Neural progenitor cell (in vitro differentiated cells): ENCODE measurements at regions not wholly inside any gene's neighbourhood (a gene's known extent, or its start where the extent isn't known, plus 50 kb on each side); places are given as distances from the start of the nearest gene placed in this dataset.

Experiments
- DNase-seq: peaks from one replicate; pipeline ENCODE4 v3.0.0-alpha.2; 2016; ENCODE audit warnings: low spot score
- H2AFZ ChIP-seq: fragments of 200-600 bp; sonication (generic); replicated peaks from 2 replicates; pipeline ENCODE4 v1.6.1; 2016; ENCODE audit warnings: antibody characterized with exemption
- H3F3A ChIP-seq: fragments of 200-600 bp; sonication (generic); 2 replicates; pipeline ENCODE4 v1.6.1; 2016; ENCODE audit warnings: antibody characterized with exemption, low read depth
- H3K27ac ChIP-seq: fragments of 200-600 bp; sonication (generic); 2 replicates; pipeline ENCODE4 v1.5.1; 2016; ENCODE audit warnings: mild to moderate bottlenecking
- H3K27me3 ChIP-seq: fragments of 200-600 bp; sonication (generic); 2 replicates; pipeline ENCODE4 v1.6.1; 2016; ENCODE audit warnings: mild to moderate bottlenecking, moderate library complexity
- H3K36me3 ChIP-seq: fragments of 200-600 bp; sonication (generic); 2 replicates; pipeline ENCODE4 v1.5.1; 2016
- H3K4me1 ChIP-seq: fragments of 200-600 bp; sonication (generic); 2 replicates; pipeline ENCODE4 v1.6.1; 2016; ENCODE audit warnings: mixed run types
- H3K4me2 ChIP-seq: fragments of 200-600 bp; sonication (generic); 2 replicates; pipeline ENCODE4 v1.6.1; 2016
- H3K4me3 ChIP-seq: fragments of 200-600 bp; sonication (generic); 2 replicates; pipeline ENCODE4 v1.5.1; 2016
- H3K79me2 ChIP-seq: fragments of 200-600 bp; sonication (generic); 2 replicates; pipeline ENCODE4 v1.6.1; 2016; ENCODE audit warnings: low read depth
- H3K9ac ChIP-seq: fragments of 200-600 bp; sonication (generic); 2 replicates; pipeline ENCODE4 v1.6.1; 2016
- H3K9me3 ChIP-seq: fragments of 200-600 bp; sonication (generic); 2 replicates; pipeline ENCODE4 v1.5.1; 2016; ENCODE audit warnings: low read depth
- H4K20me1 ChIP-seq: fragments of 200-600 bp; sonication (generic); 2 replicates; pipeline ENCODE4 v1.6.1; 2016; ENCODE audit warnings: low read depth
- H3K27ac Mint-ChIP-seq: 3 replicates; pipeline ENCODE4 v1.8.0; 2021; ENCODE audit warnings: mixed read lengths
- H3K27me3 Mint-ChIP-seq: 2 replicates; pipeline ENCODE4 v1.8.0; 2022; ENCODE audit warnings: low read depth, mild to moderate bottlenecking, inconsistent platforms, moderate library complexity, mixed read lengths; ENCODE audit not compliant: insufficient read depth
- H3K36me3 Mint-ChIP-seq: 3 replicates; pipeline ENCODE4 v1.8.0; 2021; ENCODE audit warnings: mixed read lengths
- H3K4me1 Mint-ChIP-seq: 3 replicates; pipeline ENCODE4 v1.8.0; 2021; ENCODE audit warnings: mixed read lengths
- H3K4me3 Mint-ChIP-seq: 3 replicates; pipeline ENCODE4 v1.8.0; 2021; ENCODE audit warnings: mild to moderate bottlenecking, moderate library complexity, mixed read lengths
- H3K9me3 Mint-ChIP-seq: 3 replicates; pipeline ENCODE4 v1.8.0; 2020; ENCODE audit warnings: mixed read lengths
- CTCF ChIP-seq: fragments of 200-600 bp; sonication (generic); IDR thresholded peaks from 2 replicates; pipeline ENCODE4 v1.5.1; 2017; ENCODE audit warnings: antibody characterized with exemption, mild to moderate bottlenecking
- EZH2 ChIP-seq: fragments of 200-600 bp; sonication (generic); IDR thresholded peaks from 2 replicates; pipeline ENCODE4 v1.6.1; 2017; ENCODE audit warnings: antibody characterized with exemption, mild to moderate bottlenecking, moderate library complexity
- EZH2phosphoT487 ChIP-seq: fragments of 200-600 bp; sonication (generic); IDR thresholded peaks from 2 replicates; pipeline ENCODE4 v1.6.1; 2017; ENCODE audit warnings: antibody characterized with exemption

GRCh38 chr2:238692562-238692961, 155.3 kb upstream of the TWIST2 start:
- no peaks in the 10 kb centered on the region for H3K4me1 ChIP-seq
- H3K27ac ChIP-seq = no peak overlapping the region
- no peak overlapping the region for H2AFZ ChIP-seq
- no peaks in the 10 kb centered on the region for H3F3A ChIP-seq
- Mint-ChIP-seq H3K27ac (no peak overlapping the region), H3K4me3 (no peak overlapping the region), H3K4me1 (peaks cover 27% of the 10 kb centered on the region), H3K9me3 (no peaks in the 10 kb centered on the region), H3K36me3 (no peaks in the 10 kb centered on the region), H3K27me3 (peaks cover 6% of the 10 kb centered on the region)
- DNase-seq = no peak
- no peak overlapping the region for H3K4me2 ChIP-seq
- no peaks in the 10 kb centered on the region for H4K20me1 ChIP-seq
- H3K36me3 ChIP-seq = no peaks in the 10 kb centered on the region
- no peak overlapping the region for H3K9ac ChIP-seq
- H3K4me3 ChIP-seq = no peak overlapping the region
- TF ChIP-seq EZH2phosphoT487 = no peak
- no peaks in the 10 kb centered on the region for H3K9me3 ChIP-seq
- H3K27me3 ChIP-seq = no peaks in the 10 kb centered on the region
- H3K79me2 ChIP-seq = no peaks in the 10 kb centered on the region

- no peak for TF ChIP-seq EZH2phosphoT487
- no peak for TF ChIP-seq EZH2
- no peak for TF ChIP-seq CTCF
- no peak overlapping the region for H3K4me3 ChIP-seq
- no peaks in the 10 kb centered on the region for H3K79me2 ChIP-seq
- Mint-ChIP-seq H3K27me3 (peaks cover 3% of the 10 kb centered on the region), H3K4me3 (no peak overlapping the region), H3K36me3 (no peaks in the 10 kb centered on the region), H3K9me3 (no peaks in the 10 kb centered on the region), H3K4me1 (peaks cover 27% of the 10 kb centered on the region), H3K27ac (no peak overlapping the region)
- H3K27me3 ChIP-seq = no peaks in the 10 kb centered on the region
- no peaks in the 10 kb centered on the region for H3K9me3 ChIP-seq
- H2AFZ ChIP-seq = no peak overlapping the region
- no peaks in the 10 kb centered on the region for H3K36me3 ChIP-seq
- H3K9ac ChIP-seq = no peak overlapping the region
- H3F3A ChIP-seq = no peaks in the 10 kb centered on the region
- no peaks in the 10 kb centered on the region for H4K20me1 ChIP-seq
- H3K4me2 ChIP-seq = no peak overlapping the region
- no peak overlapping the region for H3K27ac ChIP-seq
- no peak for DNase-seq
- H3K4me1 ChIP-seq = no peaks in the 10 kb centered on the region
Measured at GRCh38 chr2:238693337-238694093, 154.4 kb upstream of the TWIST2 start.

- no peaks in the 10 kb centered on the region for H3K9me3 Mint-ChIP-seq
- Histone ChIP-seq H3K27me3 (no peaks in the 10 kb centered on the region), H3K9me3 (no peaks in the 10 kb centered on the region), H3K27ac (no peak overlapping the region), H3K36me3 (no peaks in the 10 kb centered on the region), H3K79me2 (no peaks in the 10 kb centered on the region), H3K4me3 (no peak overlapping the region), H3K9ac (no peak overlapping the region), H3K4me1 (no peaks in the 10 kb centered on the region), H4K20me1 (no peaks in the 10 kb centered on the region), H3F3A (no peaks in the 10 kb centered on the region), H2AFZ (no peak overlapping the region), H3K4me2 (no peak overlapping the region)
- TF ChIP-seq EZH2phosphoT487 (no peak), EZH2 (no peak), CTCF (no peak)
- H3K36me3 Mint-ChIP-seq = no peaks in the 10 kb centered on the region
- peaks cover 4% of the 10 kb centered on the region for H3K27me3 Mint-ChIP-seq
- no peak overlapping the region for H3K4me3 Mint-ChIP-seq
- DNase-seq = no peak
- H3K27ac Mint-ChIP-seq = no peak overlapping the region
- H3K4me1 Mint-ChIP-seq = peaks cover 23% of the 10 kb centered on the region
Measured at GRCh38 chr2:238694136-238694755, 153.6 kb upstream of the TWIST2 start.

- Mint-ChIP-seq H3K9me3 (no peaks in the 10 kb centered on the region), H3K4me1 (peaks cover 21% of the 10 kb centered on the region), H3K4me3 (no peak overlapping the region), H3K27me3 (peaks cover 4% of the 10 kb centered on the region), H3K27ac (no peak overlapping the region), H3K36me3 (no peaks in the 10 kb centered on the region)
- H3K9me3 ChIP-seq = no peaks in the 10 kb centered on the region
- no peak overlapping the region for H3K4me2 ChIP-seq
- no peak for TF ChIP-seq EZH2phosphoT487
- TF ChIP-seq EZH2 = no peak
- TF ChIP-seq CTCF = no peak
- no peaks in the 10 kb centered on the region for H4K20me1 ChIP-seq
- no peaks in the 10 kb centered on the region for H3K27me3 ChIP-seq
- H3K36me3 ChIP-seq = no peaks in the 10 kb centered on the region
- H3K79me2 ChIP-seq = no peaks in the 10 kb centered on the region
- no peak overlapping the region for H3K9ac ChIP-seq
- no peak overlapping the region for H2AFZ ChIP-seq
- no peak for DNase-seq
- no peak overlapping the region for H3K27ac ChIP-seq
- no peaks in the 10 kb centered on the region for H3K4me1 ChIP-seq
- H3K4me3 ChIP-seq = no peak overlapping the region
- H3F3A ChIP-seq = no peaks in the 10 kb centered on the region
Measured at GRCh38 chr2:238694922-238695321, 153.0 kb upstream of the TWIST2 start.
